ENCODE measurements at regions not wholly inside any gene's neighbourhood (a gene's known extent, or its start where the extent isn't known, plus 50 kb on each side); places are given as distances from the start of the nearest gene placed in this dataset.

GRCh38 chr11:19561011-19561410 is 151.6 kb upstream of the NAV2 start:
- H3K4me2 ChIP-seq (replicated peaks; ENCODE audit: extremely low read depth, low read length, poor library complexity, severe bottlenecking), result no peak overlapping the region
- Mint-ChIP-seq H3K36me3 (no peaks in the 10 kb centered on the region), H3K27me3 (ENCODE audit: low read depth in 3 of 3) (peaks cover 1 to 17% (median 16%) of the 10 kb centered on the region in 3 donors), H3K4me3 (no peak overlapping the region), H3K4me1 (peaks cover 6% of the 10 kb centered on the region), H3K9me3 (no peaks in the 10 kb centered on the region), H3K27ac (no peak overlapping the region)
- no peak overlapping the region for H3K4me3 ChIP-seq (replicated peaks in 1 of 3; ENCODE audit: low read depth in 2 of 3, low read length in 3 of 3)
- H3K27ac ChIP-seq (ENCODE audit: low read depth in 1 of 2, low read length in 2 of 2), result no peak overlapping the region
- DNase-seq, result no peak
- H3K36me3 ChIP-seq (replicated peaks in 1 of 2; ENCODE audit: control insufficient read depth in 1 of 2, insufficient read depth in 2 of 2, low read length in 2 of 2), result no peaks in the 10 kb centered on the region
- intact Hi-C loops (cut with micrococcal nuclease), result no loop called here
- no peak for TF ChIP-seq CTCF (IDR thresholded peaks at IDR 0.05)
- H3K9ac ChIP-seq (ENCODE audit: insufficient read depth, low read length, poor library complexity, severe bottlenecking), result no peak overlapping the region
- H3K79me2 ChIP-seq (ENCODE audit: insufficient read depth, low read length), result no peaks in the 10 kb centered on the region
- H3K9me3 ChIP-seq (replicated peaks in 1 of 2; ENCODE audit: control insufficient read depth in 1 of 2, insufficient read depth in 1 of 2, low read length in 2 of 2), result no peaks in the 10 kb centered on the region
- WGBS (ENCODE audit: insufficient coverage), result no CpG with 5 or more reads among the region's 8 CpGs
- H2AFZ ChIP-seq (ENCODE audit: insufficient read depth, low read depth, low read length, poor library complexity, severe bottlenecking), result no peak overlapping the region
- no peaks in the 10 kb centered on the region for H3K27me3 ChIP-seq (ENCODE audit: control insufficient read depth in 2 of 2, insufficient read depth in 2 of 2, low read length in 2 of 2)
- H4K20me1 ChIP-seq (ENCODE audit: insufficient read depth, low read length), result no peaks in the 10 kb centered on the region
- peaks cover 4% of the 10 kb centered on the region in 2 donors for H3K4me1 ChIP-seq (ENCODE audit: control insufficient read depth in 1 of 2, insufficient read depth in 2 of 2, low read length in 2 of 2)

- Mint-ChIP-seq H3K9me3 (no peaks in the 10 kb centered on the region), H3K4me1 (peaks cover 6% of the 10 kb centered on the region), H3K4me3 (no peak overlapping the region), H3K36me3 (no peaks in the 10 kb centered on the region), H3K27ac (no peak overlapping the region), H3K27me3 (ENCODE audit: low read depth in 3 of 3) (peaks cover 1 to 20% (median 16%) of the 10 kb centered on the region in 3 donors)
- H3K27me3 ChIP-seq (ENCODE audit: control insufficient read depth in 2 of 2, insufficient read depth in 2 of 2, low read length in 2 of 2), result no peaks in the 10 kb centered on the region
- no peak overlapping the region for H3K4me2 ChIP-seq (replicated peaks; ENCODE audit: extremely low read depth, low read length, poor library complexity, severe bottlenecking)
- no peaks in the 10 kb centered on the region for H3K9me3 ChIP-seq (replicated peaks in 1 of 2; ENCODE audit: control insufficient read depth in 1 of 2, insufficient read depth in 1 of 2, low read length in 2 of 2)
- intact Hi-C loops (cut with micrococcal nuclease), result no loop called here
- TF ChIP-seq CTCF (IDR thresholded peaks at IDR 0.05), result no peak
- H3K36me3 ChIP-seq (replicated peaks in 1 of 2; ENCODE audit: control insufficient read depth in 1 of 2, insufficient read depth in 2 of 2, low read length in 2 of 2), result no peaks in the 10 kb centered on the region
- H3K4me1 ChIP-seq (ENCODE audit: control insufficient read depth in 1 of 2, insufficient read depth in 2 of 2, low read length in 2 of 2), result peaks cover 4% of the 10 kb centered on the region in 2 donors
- no peak overlapping the region for H3K9ac ChIP-seq (ENCODE audit: insufficient read depth, low read length, poor library complexity, severe bottlenecking)
- no peaks in the 10 kb centered on the region for H3K79me2 ChIP-seq (ENCODE audit: insufficient read depth, low read length)
- no peak overlapping the region for H2AFZ ChIP-seq (ENCODE audit: insufficient read depth, low read depth, low read length, poor library complexity, severe bottlenecking)
- WGBS (ENCODE audit: insufficient coverage), result 83% methylated on average over 4 of the region's 5 CpGs
- H3K27ac ChIP-seq (ENCODE audit: low read depth in 1 of 2, low read length in 2 of 2), result no peak overlapping the region
- no peak for DNase-seq
- H4K20me1 ChIP-seq (ENCODE audit: insufficient read depth, low read length), result no peaks in the 10 kb centered on the region
- no peak overlapping the region for H3K4me3 ChIP-seq (replicated peaks in 1 of 3; ENCODE audit: low read depth in 2 of 3, low read length in 3 of 3)
Observed at GRCh38 chr11:19560156-19560555, 152.5 kb upstream of the NAV2 start.
